ENCODE measurements at regions not wholly inside any gene's neighbourhood (a gene's known extent, or its start where the extent isn't known, plus 50 kb on each side); places are given as distances from the start of the nearest gene placed in this dataset.
"Not testable (repeated sequence)": the region's sequence is repeated elsewhere in the genome, so short reads cannot be mapped to it uniquely, and the experiment has no call there.

DNA sequence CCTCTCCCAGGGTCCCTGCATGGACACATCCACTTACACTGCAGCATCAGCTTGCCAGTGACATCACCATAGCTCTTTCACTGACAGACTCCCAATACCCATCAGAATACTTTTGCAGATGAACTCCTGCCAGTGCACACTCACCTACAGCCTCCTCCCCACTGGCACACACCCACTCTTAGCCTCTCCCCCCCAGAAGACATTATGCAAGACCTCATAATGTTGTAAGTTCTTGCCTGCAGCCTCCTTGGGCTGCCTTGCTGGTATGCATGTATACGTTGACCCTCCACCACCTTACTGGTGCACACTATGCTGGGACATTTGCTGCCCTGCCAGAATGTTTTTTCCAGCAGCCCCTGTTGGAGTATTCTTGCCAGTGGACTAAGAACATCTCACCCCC, 324.2 kb downstream of the AEBP2 start:
- no peak overlapping the region for H3K27ac Mint-ChIP-seq (ENCODE audit: unreplicated experiment)
- H3K9me3 Mint-ChIP-seq (ENCODE audit: low read depth) = peaks cover 7% of the 10 kb centered on the region
- H3K36me3 Mint-ChIP-seq (ENCODE audit: low read depth) = peaks cover 5% of the 10 kb centered on the region
- DNase-seq (ENCODE audit: low spot score) = no peak
- no peak overlapping the region for H3K4me3 Mint-ChIP-seq (ENCODE audit: unreplicated experiment)
- peaks cover 45% of the 10 kb centered on the region for H3K4me1 Mint-ChIP-seq (ENCODE audit: low read depth)
- TF ChIP-seq, protein P1, sequence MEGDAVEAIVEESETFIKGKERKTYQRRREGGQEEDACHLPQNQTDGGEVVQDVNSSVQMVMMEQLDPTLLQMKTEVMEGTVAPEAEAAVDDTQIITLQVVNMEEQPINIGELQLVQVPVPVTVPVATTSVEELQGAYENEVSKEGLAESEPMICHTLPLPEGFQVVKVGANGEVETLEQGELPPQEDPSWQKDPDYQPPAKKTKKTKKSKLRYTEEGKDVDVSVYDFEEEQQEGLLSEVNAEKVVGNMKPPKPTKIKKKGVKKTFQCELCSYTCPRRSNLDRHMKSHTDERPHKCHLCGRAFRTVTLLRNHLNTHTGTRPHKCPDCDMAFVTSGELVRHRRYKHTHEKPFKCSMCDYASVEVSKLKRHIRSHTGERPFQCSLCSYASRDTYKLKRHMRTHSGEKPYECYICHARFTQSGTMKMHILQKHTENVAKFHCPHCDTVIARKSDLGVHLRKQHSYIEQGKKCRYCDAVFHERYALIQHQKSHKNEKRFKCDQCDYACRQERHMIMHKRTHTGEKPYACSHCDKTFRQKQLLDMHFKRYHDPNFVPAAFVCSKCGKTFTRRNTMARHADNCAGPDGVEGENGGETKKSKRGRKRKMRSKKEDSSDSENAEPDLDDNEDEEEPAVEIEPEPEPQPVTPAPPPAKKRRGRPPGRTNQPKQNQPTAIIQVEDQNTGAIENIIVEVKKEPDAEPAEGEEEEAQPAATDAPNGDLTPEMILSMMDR (IDR thresholded peaks at IDR 0.05) = no peak
- no peaks in the 10 kb centered on the region for H3K27me3 Mint-ChIP-seq (ENCODE audit: low read depth)

DNA sequence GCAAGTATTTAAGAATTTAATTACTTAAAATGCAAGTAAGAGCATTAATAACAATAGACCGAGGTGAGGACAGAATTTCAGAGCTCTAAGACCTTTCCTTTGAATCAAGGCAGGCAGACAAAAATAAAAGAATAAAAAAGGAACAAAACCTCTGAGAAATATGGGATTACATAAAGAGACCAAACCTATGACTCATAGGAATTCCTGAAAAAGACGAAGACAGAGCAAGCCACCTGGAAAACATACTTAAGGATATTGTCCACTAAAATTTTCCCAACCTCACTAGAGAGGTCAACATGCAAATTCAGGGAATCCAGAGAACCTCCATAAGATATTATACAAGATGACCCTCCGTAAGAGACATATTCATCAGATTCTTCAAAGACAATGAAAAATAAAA, 325.1 kb downstream of the AEBP2 start:
- peaks cover 5% of the 10 kb centered on the region for H3K9me3 Mint-ChIP-seq (ENCODE audit: low read depth)
- H3K4me3 Mint-ChIP-seq (ENCODE audit: unreplicated experiment) = no peak overlapping the region
- DNase-seq (ENCODE audit: low spot score) = no peak
- H3K4me1 Mint-ChIP-seq (ENCODE audit: low read depth) = peaks cover 38% of the 10 kb centered on the region
- H3K27ac Mint-ChIP-seq (ENCODE audit: unreplicated experiment) = no peak overlapping the region
- H3K27me3 Mint-ChIP-seq (ENCODE audit: low read depth) = no peaks in the 10 kb centered on the region
- H3K36me3 Mint-ChIP-seq (ENCODE audit: low read depth) = peaks cover 6% of the 10 kb centered on the region
- TF ChIP-seq, protein P1 (IDR thresholded peaks at IDR 0.05) = no peak

DNA sequence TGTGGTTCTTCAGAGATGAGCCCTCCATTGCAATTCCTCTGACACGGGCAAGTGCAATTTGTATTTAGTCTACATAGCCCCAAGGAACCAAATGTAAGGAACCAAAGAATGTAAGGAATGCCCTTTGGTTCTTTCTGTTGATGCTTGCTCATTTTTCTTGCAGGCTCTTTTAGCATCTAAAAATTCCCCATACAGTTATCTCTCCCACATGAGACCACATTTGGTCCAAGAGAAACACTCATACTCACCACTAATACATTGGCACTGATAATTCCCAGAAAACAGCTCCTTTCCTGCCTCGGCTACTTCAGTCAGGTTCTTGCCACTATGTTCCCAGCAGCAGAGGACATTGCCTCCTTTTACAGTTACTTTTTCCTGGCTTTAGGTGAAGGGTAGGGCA, 332.6 kb downstream of the AEBP2 start:
- Mint-ChIP-seq H3K27me3 (ENCODE audit: low read depth) (no peaks in the 10 kb centered on the region), H3K4me1 (ENCODE audit: low read depth) (peaks cover 28% of the 10 kb centered on the region), H3K27ac (ENCODE audit: unreplicated experiment) (peak overlapping the region; percentile 94), H3K4me3 (ENCODE audit: unreplicated experiment) (no peak overlapping the region), H3K9me3 (ENCODE audit: low read depth) (no peaks in the 10 kb centered on the region), H3K36me3 (ENCODE audit: low read depth) (peaks cover 5% of the 10 kb centered on the region)
- TF ChIP-seq, protein P1 (IDR thresholded peaks at IDR 0.05) = peak; percentile 62
- no peak for DNase-seq (ENCODE audit: low spot score)

DNA sequence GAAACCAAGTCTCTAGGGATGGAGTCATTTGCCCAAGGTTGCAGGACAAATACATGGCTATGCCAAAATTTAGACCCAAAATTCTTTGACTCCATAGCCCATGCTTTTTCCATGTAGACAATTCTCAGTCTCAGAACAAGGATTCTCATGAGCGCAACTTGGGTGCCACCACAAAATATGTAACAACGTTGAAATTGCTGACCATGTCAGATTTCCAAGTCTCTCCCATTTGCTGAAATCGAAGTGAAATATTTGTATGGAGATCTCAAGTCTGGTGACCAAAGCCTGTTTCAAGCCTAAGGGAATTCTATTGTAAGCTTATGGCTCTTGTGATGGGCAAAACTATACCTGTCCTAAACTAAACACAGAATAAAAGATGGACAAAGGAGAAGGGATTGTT, 333.5 kb downstream of the AEBP2 start:
- peaks cover under 1% of the 10 kb centered on the region for H3K9me3 Mint-ChIP-seq (ENCODE audit: low read depth)
- peaks cover 24% of the 10 kb centered on the region for H3K4me1 Mint-ChIP-seq (ENCODE audit: low read depth)
- DNase-seq (ENCODE audit: low spot score) = no peak
- H3K27ac Mint-ChIP-seq (ENCODE audit: unreplicated experiment) = peak overlapping the region; percentile 94
- no peak overlapping the region for H3K4me3 Mint-ChIP-seq (ENCODE audit: unreplicated experiment)
- H3K36me3 Mint-ChIP-seq (ENCODE audit: low read depth) = peaks cover 5% of the 10 kb centered on the region
- TF ChIP-seq, protein P1 (IDR thresholded peaks at IDR 0.05) = no peak
- no peaks in the 10 kb centered on the region for H3K27me3 Mint-ChIP-seq (ENCODE audit: low read depth)

DNA sequence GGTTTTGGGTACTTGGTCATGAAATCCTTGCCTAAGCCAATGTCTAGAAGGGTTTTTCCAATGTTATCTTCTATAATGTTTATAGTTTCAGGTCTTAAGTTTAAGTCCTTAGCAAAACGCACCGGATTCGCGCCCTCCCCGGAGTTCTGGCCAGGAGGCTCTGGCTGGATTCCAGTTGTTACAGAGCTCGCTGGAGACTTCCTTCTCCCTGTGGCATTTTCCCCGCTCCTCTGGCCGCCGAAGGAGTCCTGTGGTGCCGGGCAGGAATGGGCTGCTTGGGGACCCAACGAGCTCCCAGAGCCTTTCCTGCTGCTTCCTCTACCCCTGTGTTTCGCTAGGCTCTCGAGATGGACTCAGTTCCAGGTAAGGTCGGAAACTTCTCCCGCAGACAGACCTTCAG, 335.9 kb downstream of the AEBP2 start:
- Mint-ChIP-seq H3K9me3 (ENCODE audit: low read depth) (peaks cover 3% of the 10 kb centered on the region), H3K4me3 (ENCODE audit: unreplicated experiment) (no peak overlapping the region), H3K27ac (ENCODE audit: unreplicated experiment) (no peak overlapping the region), H3K27me3 (ENCODE audit: low read depth) (no peaks in the 10 kb centered on the region), H3K4me1 (ENCODE audit: low read depth) (peaks cover 48% of the 10 kb centered on the region), H3K36me3 (ENCODE audit: low read depth) (peaks cover 6% of the 10 kb centered on the region)
- TF ChIP-seq, protein P1 (IDR thresholded peaks at IDR 0.05) = no peak
- DNase-seq (ENCODE audit: low spot score) = no peak

DNA sequence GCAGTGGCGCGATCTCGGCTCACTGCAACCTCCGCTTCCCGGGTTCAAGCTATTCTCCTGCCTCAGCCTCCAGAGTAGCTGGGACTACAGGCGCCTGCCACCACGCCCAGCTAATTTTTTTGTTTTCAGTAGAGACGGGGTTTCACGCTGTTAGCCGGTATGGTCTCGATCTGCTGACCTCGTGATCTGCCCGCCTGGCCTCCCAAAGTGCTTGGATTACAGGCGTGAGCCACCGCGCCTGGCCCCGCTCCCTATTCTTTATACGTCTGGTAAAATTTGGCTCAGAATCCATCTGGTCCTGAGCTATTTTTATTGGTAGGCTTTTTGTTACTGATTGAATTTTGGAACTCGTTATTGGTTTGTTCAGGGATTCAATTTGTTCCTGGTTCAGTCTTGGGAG, 336.7 kb downstream of the AEBP2 start:
- H3K4me1 Mint-ChIP-seq (ENCODE audit: low read depth) = peaks cover 55% of the 10 kb centered on the region
- H3K27ac Mint-ChIP-seq (ENCODE audit: unreplicated experiment) = not testable (repeated sequence)

More for the DNA sequence above, 336.7 kb downstream of the AEBP2 start:
- not testable (repeated sequence) for H3K36me3 Mint-ChIP-seq (ENCODE audit: low read depth); H3K4me3 Mint-ChIP-seq (ENCODE audit: unreplicated experiment); H3K9me3 Mint-ChIP-seq (ENCODE audit: low read depth); DNase-seq (ENCODE audit: low spot score); H3K27me3 Mint-ChIP-seq (ENCODE audit: low read depth)

All from chondrocyte (in vitro differentiated cells).